ENCODE measurements at regions not wholly inside any gene's neighbourhood (a gene's known extent, or its start where the extent isn't known, plus 50 kb on each side); places are given as distances from the start of the nearest gene placed in this dataset.

- no peaks in the 10 kb centered on the region for H3K36me3 ChIP-seq
- TF ChIP-seq CTCF (IDR thresholded peaks at IDR 0.05; ENCODE audit: low read depth, low read length): no peak
- no peak overlapping the region for H3K4me3 ChIP-seq
- H3K27ac ChIP-seq: no peak overlapping the region
- no peaks in the 10 kb centered on the region for H3K9me3 ChIP-seq (ENCODE audit: low read depth)
- no peaks in the 10 kb centered on the region for H3K27me3 ChIP-seq
- DNase-seq (ENCODE audit: low read depth in 1 of 2, low spot score in 1 of 2): no peak
- no peaks in the 10 kb centered on the region for H3K4me1 ChIP-seq (ENCODE audit: low read depth)
Observed at GRCh38 chr7:118735441-118735840, 510.9 kb downstream of the ANKRD7 start.

DNA sequence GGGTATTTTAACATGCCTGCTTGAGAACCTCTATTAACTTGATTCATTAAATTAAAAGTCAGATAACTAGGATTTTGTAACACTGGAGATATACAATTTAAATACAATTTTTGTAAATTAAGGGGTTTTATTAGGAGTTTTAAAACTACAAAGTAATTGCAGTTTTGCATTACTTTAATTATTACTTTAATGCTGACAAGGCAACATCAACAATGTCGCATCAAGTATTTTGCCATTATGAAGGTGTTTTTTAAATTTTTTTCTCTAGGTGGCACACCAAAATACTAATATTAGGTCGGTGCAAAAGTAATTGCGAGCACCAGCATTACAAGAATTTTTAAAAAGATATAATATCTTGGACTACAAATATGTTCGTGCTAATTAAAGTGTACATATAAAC, 513.4 kb downstream of the ANKRD7 start:
- no peak for TF ChIP-seq CTCF (IDR thresholded peaks at IDR 0.05; ENCODE audit: low read depth, low read length)
- no peak overlapping the region for H3K27ac ChIP-seq
- H3K27me3 ChIP-seq: no peaks in the 10 kb centered on the region
- no peaks in the 10 kb centered on the region for H3K4me1 ChIP-seq (ENCODE audit: low read depth)
- H3K4me3 ChIP-seq: no peak overlapping the region
- no peaks in the 10 kb centered on the region for H3K36me3 ChIP-seq
- no peaks in the 10 kb centered on the region for H3K9me3 ChIP-seq (ENCODE audit: low read depth)
- DNase-seq (ENCODE audit: low read depth in 1 of 2, low spot score in 1 of 2): no peak

GRCh38 chr7:118745927-118746326, 521.4 kb downstream of the ANKRD7 start:
- no peak for DNase-seq (ENCODE audit: low read depth in 1 of 2, low spot score in 1 of 2)

DNA sequence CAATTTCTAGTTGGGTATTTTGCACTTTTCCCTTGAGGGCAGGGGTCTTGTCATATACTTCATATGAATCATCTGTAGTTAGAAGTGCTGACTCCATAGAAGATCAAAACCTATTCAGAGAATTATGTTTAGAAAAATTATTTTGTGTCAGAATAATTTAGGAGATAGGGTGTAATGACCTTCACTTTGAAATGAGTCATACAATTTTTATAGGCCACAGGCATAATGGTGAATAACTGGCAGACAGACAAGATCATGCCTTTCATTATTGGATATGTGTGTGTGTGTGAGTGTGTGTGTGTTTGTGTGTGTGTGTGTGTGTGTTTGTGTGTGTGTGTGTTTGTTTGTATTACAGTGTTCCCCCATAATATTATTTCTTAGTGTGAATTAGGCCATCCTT, 523.0 kb downstream of the ANKRD7 start:
- H3K27ac ChIP-seq: no peak overlapping the region
- DNase-seq (ENCODE audit: low read depth in 1 of 2, low spot score in 1 of 2): no peak
- H3K27me3 ChIP-seq: no peaks in the 10 kb centered on the region
- H3K36me3 ChIP-seq: no peaks in the 10 kb centered on the region
- no peaks in the 10 kb centered on the region for H3K9me3 ChIP-seq (ENCODE audit: low read depth)
- TF ChIP-seq CTCF (IDR thresholded peaks at IDR 0.05; ENCODE audit: low read depth, low read length): no peak
- H3K4me3 ChIP-seq: no peak overlapping the region
- no peaks in the 10 kb centered on the region for H3K4me1 ChIP-seq (ENCODE audit: low read depth)

More at GRCh38 chr7:118745927-118746326, 521.4 kb downstream of the ANKRD7 start:
- no peaks in the 10 kb centered on the region for H3K27me3 ChIP-seq
- TF ChIP-seq CTCF (IDR thresholded peaks at IDR 0.05; ENCODE audit: low read depth, low read length): no peak
- no peaks in the 10 kb centered on the region for H3K4me1 ChIP-seq (ENCODE audit: low read depth)
- H3K27ac ChIP-seq: no peak overlapping the region
- no peak overlapping the region for H3K4me3 ChIP-seq
- no peaks in the 10 kb centered on the region for H3K36me3 ChIP-seq
- no peaks in the 10 kb centered on the region for H3K9me3 ChIP-seq (ENCODE audit: low read depth)

- Histone ChIP-seq H3K27ac (no peak overlapping the region), H3K36me3 (no peaks in the 10 kb centered on the region), H3K9me3 (ENCODE audit: low read depth) (no peaks in the 10 kb centered on the region), H3K27me3 (no peaks in the 10 kb centered on the region), H3K4me1 (ENCODE audit: low read depth) (no peaks in the 10 kb centered on the region), H3K4me3 (no peak overlapping the region)
- no peak for TF ChIP-seq CTCF (IDR thresholded peaks at IDR 0.05; ENCODE audit: low read depth, low read length)
- DNase-seq (ENCODE audit: low read depth in 1 of 2, low spot score in 1 of 2): no peak
Observed at GRCh38 chr7:118753479-118753878, 529.0 kb downstream of the ANKRD7 start.

DNA sequence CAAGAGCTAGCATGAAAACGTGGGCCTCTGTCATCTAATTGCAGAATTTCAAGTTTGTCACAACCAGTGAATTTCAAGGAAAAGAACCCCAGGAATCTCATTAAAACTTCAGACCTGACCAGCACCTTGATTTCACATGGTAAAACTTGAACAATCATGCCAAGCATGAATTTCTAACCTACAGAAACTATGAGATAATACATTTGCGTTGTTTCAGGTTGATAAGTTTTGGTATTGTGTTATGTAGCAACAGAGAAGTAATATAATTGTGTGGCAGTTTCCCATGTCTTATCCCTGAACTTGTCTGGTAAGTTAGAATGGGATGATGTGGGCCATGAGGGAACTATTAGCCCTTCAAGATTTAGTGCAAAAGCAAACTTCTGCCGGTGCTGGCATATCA, 530.1 kb downstream of the ANKRD7 start:
- Histone ChIP-seq H3K36me3 (no peaks in the 10 kb centered on the region), H3K27me3 (no peaks in the 10 kb centered on the region), H3K4me1 (ENCODE audit: low read depth) (no peaks in the 10 kb centered on the region), H3K9me3 (ENCODE audit: low read depth) (no peaks in the 10 kb centered on the region), H3K4me3 (no peak overlapping the region), H3K27ac (no peak overlapping the region)
- no peak for DNase-seq (ENCODE audit: low read depth in 1 of 2, low spot score in 1 of 2)
- TF ChIP-seq CTCF (IDR thresholded peaks at IDR 0.05; ENCODE audit: low read depth, low read length): no peak

Measured in cardiac muscle cell (in vitro differentiated cells and primary cell).